HG03521 (cell line): ENCODE measurements at regions not wholly inside any gene's neighbourhood (a gene's known extent, or its start where the extent isn't known, plus 50 kb on each side); places are given as distances from the start of the nearest gene placed in this dataset.

Source experiments
- ATAC-seq: cut with Tn5 transposase; IDR thresholded peaks from one replicate; pipeline ENCODE4 v1.9.1; 2021; ENCODE audit warnings: mild to moderate bottlenecking, moderate library complexity; ENCODE audit not compliant: unreplicated experiment

DNA sequence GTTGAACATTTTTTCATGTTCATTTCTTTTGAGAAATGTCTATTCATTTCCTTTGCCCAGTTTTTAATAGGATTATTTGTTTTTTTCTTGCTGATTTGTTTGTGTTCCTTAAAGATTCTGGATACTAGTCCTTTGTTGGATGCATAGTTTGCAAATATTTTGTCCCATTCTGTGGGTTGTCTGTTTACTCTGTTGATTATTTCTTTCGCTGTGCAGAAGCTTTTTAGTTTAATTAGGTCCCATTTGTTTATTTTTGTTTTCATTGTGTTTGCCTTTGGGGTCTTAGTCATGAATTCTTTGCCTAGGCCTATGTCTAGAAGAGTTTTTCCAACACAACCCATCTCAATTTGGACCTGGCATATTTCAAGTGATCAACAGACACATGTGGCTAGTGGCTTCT is 116.1 kb upstream of the GALNT2 start:
- no peak for ATAC-seq

GRCh38 chr1:229951856-229952534 is 115.0 kb upstream of the GALNT2 start:
- ATAC-seq, result no peak

GRCh38 chr1:229952670-229953520 is 114.1 kb upstream of the GALNT2 start:
- ATAC-seq, result no peak

DNA sequence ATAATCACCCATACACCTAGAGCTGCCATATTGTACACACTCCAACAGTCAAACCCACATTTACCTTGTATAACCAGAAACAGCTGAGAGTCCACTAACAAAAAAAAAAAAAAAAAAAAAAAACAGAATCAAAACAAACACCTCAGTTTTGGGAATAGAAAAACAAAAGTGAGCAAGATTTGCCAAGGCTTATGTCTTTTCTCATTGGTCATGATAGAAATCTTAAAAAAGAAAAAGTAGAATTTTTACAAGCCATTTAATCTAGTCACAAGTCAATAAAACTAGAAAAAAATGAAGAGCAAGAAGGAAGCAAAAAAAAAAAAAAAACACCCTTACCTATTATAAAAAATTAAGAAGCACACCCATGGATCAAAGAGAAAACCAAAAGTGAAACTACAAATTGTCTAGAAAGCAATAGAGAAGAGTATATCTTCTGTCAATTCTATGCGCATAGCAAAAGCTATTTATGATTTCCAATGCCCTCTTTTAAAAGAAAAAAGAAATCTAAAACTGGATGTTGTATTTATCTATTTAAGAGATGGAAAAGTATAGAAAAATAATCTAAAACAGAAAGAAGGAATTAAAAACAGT is 113.2 kb upstream of the GALNT2 start:
- ATAC-seq, result no peak

DNA sequence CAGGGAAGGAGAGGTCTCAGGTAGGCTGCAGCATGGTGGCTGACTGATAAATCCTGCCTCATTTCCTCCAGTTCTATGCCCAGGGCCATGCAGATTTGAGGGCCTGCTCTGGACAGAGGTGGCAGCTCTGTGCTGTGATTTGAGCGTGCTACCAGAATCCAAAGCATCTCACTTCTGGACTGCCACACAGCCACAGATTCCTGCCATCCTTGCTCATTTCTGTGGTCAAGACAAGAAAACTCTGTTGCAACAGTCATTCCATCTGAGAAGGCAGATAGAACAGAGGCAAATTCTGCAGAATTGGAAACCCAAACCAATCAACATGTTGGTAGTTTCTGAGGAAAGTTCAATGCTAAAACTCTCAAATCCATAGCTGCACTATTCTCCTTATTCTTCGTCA is 102.8 kb upstream of the GALNT2 start:
- ATAC-seq, result no peak

DNA sequence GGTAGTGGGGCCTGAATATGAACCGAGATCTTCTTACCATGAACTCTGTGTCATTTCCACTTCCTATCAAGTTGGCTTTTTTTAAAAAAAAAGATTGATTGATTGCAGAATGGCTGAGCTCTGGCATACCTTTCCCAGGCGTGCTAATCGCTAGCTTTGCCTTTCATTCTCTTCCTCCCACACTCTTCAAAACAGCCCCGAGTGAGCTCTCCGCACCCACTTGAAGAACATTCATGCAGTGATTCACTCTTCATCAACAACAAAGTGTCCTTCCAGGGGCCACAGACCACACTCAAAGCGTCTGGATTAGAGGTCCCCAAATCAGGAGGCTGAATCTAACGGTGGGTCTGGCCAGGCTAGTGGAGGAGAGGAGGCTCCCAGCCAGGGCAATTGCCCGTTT is 96.3 kb upstream of the GALNT2 start:
- ATAC-seq, result no peak

DNA sequence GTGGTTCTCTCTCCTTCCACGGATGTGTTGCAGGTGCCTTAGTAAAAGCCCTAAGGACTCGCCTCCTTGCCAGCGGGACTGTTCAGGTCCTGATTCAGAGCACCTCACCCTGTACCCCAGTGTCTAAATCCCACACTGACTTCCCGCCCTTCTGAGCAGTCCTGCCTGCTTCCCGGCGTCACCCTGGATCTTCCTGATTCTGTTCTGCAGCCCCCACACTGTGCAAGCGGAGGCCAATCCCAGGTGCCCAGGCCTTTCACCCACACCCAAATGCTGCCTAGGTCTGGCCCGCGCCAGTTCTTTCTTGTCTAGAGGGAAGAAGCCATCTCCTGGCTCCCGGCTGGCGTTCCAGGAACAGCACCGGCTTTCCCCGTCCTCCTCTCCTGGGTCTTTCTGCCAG is 95.9 kb upstream of the GALNT2 start:
- no peak for ATAC-seq

DNA sequence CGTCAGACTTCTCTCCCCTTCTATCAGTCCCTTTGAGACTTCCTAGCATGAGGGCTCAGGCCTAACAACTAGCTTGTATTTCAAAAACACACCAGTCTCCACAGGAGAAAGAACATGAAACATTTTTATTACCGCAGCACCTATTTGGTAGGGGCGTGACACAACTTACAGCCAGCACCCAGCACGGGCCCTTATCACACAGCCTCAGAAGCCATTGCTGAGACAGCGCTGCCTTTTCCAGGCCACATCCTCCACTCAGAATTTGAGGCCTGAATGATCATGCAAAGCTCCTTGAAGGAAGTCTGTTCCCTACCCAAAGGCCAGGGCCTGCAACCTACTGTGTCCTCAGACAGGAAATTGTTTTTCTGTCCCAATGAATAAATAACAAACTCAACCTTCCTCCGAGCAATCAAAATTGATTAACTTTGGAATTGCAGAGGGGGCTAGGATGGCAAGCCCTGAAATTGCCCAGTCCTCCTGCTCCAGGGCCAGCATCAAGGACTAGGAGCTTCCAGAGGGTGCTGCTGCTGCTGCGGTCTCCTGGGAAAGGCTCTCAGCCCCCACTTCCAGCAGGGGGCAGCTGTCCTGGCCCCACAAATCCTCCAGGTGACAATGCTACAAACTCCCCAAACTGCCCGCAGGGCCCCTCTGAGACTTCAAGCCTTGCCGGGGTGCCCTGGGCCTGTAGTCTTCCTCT is 94.3 kb upstream of the GALNT2 start:
- no peak for ATAC-seq

DNA sequence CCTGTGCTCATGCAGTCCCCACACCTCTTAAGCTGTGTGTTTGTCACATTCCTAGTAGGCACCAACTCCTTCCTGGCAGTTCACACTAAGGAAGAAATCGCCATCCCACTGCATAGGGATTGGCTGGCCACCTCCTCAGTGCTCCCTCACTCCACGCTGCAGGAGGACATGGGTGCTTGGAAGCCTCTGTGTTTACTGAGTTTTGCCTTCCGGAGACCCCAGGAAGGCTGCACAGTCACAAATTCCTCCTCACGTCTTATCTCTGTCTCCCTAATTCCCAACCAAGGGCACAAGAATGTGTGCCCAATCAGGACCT is 93.8 kb upstream of the GALNT2 start:
- no peak for ATAC-seq

- no peak for ATAC-seq
Observed at GRCh38 chr1:229975047-229975446, 92.0 kb upstream of the GALNT2 start.

DNA sequence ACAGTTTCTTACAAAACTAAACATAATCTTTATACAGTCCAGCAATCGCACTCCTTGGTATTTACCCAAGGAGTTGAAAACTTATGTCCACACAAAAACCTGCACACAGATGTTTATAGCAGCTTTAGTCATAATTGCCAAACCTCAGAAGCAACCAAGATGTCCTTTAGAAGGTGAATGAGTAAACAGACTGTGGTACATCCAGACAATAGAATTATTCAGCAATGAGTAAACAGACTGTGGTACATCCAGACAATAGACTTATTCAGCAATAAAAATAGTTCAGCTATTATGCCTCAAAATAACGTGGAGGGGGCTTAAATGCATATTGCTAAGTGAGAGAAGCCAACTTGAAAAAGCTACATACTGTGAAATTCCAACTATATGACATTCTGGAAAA is 87.0 kb upstream of the GALNT2 start:
- ATAC-seq, result no peak

- ATAC-seq, result no peak
Observed at GRCh38 chr1:229981736-229982135, 85.3 kb upstream of the GALNT2 start.

DNA sequence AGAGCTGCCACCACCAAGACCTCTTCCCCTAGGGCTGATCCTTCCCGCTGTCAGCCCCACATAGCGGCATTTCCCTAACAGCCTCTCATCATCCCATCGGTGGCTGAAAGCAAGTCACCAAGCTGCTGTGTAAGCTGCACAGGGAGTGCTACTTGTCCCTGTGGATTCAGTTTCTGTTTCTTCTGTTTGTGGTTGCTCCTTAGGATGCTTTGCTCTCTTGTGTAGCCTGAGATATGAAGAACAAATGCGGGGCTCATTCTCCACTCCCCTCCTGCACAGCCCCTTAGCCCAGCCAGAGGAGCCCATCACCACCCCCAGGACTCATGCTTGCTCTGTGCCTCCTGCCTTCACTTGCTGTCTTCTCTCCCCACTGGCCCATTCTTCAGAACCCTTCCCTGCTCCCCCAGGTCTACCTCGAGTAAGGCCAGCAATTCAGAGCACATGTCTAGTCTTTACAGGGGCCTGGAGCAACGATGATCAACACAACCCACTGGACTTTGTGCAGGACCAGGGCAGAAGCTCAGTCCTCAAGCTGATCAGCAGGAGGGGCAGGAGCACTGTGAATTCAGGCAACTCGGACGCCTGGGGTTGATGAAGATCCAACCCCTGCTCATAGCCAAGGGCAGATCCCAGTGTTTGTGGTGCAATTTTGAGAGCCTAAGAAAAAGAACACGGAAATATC is 82.6 kb upstream of the GALNT2 start:
- ATAC-seq, result no peak

GRCh38 chr1:229984992-229985612 is 81.9 kb upstream of the GALNT2 start:
- ATAC-seq, result no peak

- no peak for ATAC-seq
Observed at GRCh38 chr1:229985613-229986010, 81.4 kb upstream of the GALNT2 start.

DNA sequence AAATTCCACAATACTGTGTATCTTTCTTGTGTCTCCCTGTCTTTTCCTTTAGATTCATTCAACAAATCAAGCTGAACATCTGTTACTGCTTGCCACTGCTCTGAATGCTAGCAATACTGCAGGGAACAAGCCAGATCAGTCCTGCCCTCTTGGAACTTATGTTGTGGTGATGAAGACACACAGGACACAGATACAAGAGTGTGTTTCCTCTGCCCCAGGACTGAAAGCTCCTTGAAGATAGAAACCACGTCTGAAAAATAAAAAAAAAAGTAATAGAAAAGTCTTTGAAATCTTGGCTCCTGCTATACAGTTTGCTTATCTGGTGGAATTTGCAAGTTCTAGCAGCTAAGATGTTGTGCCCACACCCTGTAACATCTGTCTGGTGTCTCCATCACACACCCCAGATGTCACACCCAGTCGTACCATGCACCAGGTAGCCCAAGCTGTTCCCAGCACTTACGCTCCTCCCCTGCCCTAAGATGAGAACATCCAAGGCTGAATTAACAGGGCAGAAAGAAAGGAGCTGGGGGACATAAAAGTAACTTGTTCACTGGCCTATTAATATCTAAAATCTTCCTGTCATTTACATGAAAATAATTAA is 80.2 kb upstream of the GALNT2 start:
- ATAC-seq, result no peak

DNA sequence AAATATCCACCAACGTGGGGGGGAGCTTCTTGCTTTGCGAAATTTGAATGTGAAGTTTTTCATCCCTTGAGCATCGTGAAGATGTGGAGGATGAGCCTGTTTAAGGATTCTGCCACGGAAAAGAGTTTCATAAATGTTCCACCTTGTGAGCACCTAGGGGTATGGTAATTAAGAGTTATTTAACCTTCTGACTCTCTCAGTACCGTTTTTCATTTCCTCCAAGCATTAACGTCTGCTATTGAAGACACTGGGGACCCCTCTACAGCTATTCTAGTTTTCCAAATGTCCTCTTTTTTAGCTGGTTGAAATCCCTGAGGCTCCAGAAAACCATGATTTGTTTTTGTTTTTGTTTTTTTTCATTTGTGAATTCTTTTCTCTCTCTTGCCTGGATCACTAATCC is 79.1 kb upstream of the GALNT2 start:
- no peak for ATAC-seq

GRCh38 chr1:229988534-229988933 is 78.5 kb upstream of the GALNT2 start:
- ATAC-seq, result no peak

DNA sequence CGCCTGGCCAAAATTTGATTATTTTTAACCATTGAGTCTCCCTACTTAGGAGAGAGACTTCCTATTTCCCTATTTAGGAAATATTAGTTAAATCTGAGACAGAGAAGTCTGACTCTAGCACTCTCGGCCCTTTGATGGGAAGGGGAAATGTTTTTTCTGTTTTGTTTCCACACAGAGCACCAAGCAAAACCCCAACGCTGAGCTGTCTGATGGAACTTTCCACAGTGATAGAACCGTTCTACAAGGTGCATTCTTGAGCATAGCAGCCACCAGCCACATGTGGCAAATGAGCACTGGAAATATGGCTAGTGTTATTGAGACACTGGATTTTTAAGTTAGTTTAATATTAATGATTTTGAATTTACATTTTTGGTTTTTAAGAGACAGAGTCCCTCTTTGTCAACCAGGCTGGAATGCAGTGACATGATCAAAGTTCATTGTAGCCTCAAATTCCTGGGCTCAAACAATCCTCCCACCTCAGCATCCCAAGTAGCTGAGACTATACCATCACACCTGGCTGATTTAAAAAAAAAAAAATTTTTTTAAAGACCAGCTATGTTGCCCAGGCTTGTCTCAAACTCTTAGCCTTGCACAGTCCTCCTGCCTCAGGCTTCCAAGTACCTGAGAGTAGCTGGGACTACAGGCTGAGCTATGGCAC is 77.3 kb upstream of the GALNT2 start:
- ATAC-seq, result no peak

- no peak for ATAC-seq
Observed at GRCh38 chr1:229990326-229990725, 76.7 kb upstream of the GALNT2 start.
